ENCODE measurements at regions not wholly inside any gene's neighbourhood (a gene's known extent, or its start where the extent isn't known, plus 50 kb on each side); places are given as distances from the start of the nearest gene placed in this dataset.
A peak's percentile ranks its signal among the peaks of the same experiment; 100 is the strongest.

DNA sequence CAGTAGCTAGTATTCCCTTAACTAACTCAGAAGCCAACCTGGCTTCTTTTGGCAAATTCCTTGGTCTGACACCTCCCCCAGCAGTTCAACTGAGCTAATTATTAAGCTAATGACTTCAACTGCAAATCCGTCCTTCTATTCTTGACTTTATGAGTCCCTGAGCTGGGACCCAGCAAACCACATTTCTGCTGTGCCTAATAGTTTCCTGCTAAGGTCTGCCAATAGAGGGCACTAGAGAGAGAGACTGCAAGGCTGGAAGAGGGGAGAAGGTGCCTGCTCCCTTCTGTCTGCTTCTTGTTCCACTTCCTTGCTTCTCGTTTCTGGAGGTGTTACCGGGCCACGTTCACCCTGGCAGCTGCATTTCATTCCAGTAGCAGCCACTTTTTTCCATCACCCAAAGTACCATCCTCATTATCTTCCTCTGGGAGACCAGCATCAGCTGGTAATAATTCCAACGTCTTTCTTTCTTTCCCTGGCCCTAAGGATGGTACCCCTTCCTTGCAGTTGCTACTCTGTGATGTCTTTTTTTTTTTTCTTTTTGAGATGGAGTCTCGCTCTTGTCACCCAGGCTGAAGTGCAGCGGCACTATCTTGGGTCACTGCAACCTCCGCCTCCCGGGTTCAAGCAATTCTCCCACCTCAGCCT lies 352.0 kb downstream of the TNS1 start:
- H3K27ac ChIP-seq, result no peak overlapping the region
- TF ChIP-seq, protein P1, sequence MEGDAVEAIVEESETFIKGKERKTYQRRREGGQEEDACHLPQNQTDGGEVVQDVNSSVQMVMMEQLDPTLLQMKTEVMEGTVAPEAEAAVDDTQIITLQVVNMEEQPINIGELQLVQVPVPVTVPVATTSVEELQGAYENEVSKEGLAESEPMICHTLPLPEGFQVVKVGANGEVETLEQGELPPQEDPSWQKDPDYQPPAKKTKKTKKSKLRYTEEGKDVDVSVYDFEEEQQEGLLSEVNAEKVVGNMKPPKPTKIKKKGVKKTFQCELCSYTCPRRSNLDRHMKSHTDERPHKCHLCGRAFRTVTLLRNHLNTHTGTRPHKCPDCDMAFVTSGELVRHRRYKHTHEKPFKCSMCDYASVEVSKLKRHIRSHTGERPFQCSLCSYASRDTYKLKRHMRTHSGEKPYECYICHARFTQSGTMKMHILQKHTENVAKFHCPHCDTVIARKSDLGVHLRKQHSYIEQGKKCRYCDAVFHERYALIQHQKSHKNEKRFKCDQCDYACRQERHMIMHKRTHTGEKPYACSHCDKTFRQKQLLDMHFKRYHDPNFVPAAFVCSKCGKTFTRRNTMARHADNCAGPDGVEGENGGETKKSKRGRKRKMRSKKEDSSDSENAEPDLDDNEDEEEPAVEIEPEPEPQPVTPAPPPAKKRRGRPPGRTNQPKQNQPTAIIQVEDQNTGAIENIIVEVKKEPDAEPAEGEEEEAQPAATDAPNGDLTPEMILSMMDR (conservative IDR thresholded peaks at IDR 0.05), result peak; percentile 64

DNA sequence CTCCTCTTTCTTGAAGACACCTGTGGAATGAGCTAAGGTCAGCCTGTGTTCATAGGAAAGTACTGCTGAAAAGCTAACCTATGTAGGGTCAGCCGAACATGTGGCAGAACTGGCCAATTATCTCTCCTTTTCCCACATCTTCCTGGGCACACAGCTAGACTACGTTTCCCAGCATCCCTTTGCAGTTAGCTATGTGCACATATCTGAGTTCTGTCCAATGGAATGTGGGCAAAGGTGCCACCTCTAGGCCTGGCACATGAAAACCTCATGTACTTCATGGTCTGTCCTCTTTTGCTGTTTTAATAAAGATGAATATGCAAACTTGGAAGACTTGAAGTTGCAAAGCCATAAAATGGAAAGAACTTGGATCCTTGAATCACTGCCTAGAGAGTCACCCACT lies 352.6 kb downstream of the TNS1 start:
- H3K27ac ChIP-seq, result no peak overlapping the region
- TF ChIP-seq, protein P1 (conservative IDR thresholded peaks at IDR 0.05), result no peak

DNA sequence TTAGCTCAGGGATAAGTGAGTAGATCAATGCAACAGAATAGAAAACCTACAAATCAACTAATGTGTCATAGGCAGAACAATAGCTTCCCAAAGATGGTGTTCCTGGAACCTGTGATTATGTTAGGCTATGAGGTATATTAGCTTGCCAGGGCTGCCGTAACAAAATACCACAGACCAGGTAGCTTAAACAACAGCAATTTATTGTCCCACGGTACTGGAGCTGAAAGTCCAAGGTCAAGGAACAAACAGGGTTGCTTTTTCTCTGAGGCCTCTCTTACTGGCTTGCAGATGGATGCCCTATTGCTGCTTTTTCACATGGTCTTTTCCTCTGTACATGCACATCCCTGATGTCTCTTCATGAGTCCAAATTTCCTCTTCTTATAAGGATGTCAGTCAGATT lies 354.9 kb downstream of the TNS1 start:
- no peak overlapping the region for H3K27ac ChIP-seq
- TF ChIP-seq, protein P1 (conservative IDR thresholded peaks at IDR 0.05), result no peak

DNA sequence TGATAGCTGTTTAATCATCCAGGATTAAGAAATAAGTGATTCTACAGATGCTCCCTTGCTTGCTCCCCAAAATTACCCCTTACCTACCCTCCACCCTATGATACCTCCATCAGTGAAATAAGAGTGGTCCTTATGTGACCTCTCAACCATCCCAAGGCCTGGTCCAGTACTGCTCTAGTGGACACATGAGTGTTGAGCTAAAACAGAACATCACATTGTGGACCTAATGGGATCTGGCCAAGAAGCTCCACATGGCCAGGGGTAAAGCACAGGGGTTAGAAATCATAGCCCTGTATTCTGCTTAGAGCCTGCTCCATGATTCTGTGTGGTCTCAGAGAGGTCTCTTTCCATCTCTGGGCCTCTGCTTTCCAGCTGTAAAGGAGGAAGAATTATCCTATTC lies 355.6 kb downstream of the TNS1 start:
- H3K27ac ChIP-seq, result no peak overlapping the region
- TF ChIP-seq, protein P1 (conservative IDR thresholded peaks at IDR 0.05), result no peak

DNA sequence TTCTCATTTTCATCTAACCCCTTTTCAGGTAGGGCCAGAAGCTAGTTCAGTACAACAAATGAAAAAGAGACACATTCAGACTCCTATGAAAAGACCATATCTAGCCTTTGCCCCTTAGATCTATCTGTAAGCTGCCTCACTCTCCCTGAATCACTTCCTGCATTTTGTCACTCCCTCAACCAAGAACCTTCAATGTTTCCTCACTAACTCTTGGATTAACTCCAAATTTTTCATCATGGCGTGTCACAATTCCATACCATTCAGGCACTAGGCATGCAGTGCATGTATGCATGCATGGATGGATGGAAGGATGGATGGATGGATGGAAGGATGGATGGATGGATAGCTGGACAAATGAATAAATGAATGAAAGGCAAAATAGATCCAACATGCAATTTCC lies 356.9 kb downstream of the TNS1 start:
- H3K27ac ChIP-seq, result no peak overlapping the region
- TF ChIP-seq, protein P1 (conservative IDR thresholded peaks at IDR 0.05), result no peak

DNA sequence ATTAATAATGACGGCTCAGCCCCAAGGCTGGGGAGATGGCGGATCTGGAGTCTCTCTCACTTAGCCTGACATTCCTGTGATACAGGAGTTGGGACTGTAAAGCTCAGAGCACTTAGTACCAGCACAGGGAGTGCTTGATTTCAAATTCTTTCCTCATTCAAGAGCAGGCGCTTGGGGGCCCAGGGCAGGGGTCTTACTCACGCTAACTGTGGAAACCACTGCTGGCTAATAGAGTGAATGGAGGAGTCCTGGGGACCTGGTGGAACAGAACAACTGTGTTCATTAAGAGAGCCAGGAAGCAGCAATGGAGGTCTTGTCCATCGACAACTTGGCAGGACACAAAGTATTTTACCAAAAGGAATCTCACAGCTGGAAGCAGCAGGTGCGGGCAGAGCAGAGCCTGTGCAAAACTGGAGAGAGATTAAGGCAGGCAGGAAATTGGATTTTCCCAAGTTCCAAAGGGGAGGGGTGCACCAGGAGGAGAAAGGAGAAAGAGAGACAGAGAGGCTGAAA lies 358.9 kb downstream of the TNS1 start:
- TF ChIP-seq, protein P1 (conservative IDR thresholded peaks at IDR 0.05), result no peak
- H3K27ac ChIP-seq, result no peak overlapping the region

DNA sequence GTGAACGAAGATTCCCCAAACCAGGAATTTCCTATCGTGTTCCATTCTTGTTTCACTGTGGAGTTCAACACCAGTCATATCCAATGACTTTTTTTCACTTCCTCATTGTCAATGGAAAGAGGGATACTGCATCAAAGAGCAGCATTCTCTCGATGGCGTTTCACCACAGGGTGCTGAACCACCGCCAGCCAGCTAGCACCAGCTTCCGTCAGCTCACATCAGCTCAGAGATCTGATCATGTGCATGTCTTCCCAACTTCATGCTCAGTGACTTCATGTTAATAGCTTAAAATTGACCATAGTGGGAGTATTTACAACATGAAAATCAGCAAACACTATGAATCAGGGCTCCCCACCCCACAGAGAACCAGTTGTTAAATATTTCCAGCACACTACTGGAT lies 359.9 kb downstream of the TNS1 start:
- TF ChIP-seq, protein P1 (conservative IDR thresholded peaks at IDR 0.05), result no peak
- H3K27ac ChIP-seq, result no peak overlapping the region
